PC-9 (cell line): ENCODE measurements at regions not wholly inside any gene's neighbourhood (a gene's known extent, or its start where the extent isn't known, plus 50 kb on each side); places are given as distances from the start of the nearest gene placed in this dataset.

Experiments used
- BruUV-seq: library from RNA; stranded (reverse); fragments of 400-500 nt; replicated peaks from 2 replicates; lab custom pipeline; 2021; lab: Mats Ljungman, UMichigan
- CTCF ChIA-PET: fragments of 300-600 bp; sonication (Branson Sonifier 250); formaldehyde crosslinking; loops from one replicate; lab custom pipeline; 2022; ENCODE audit warnings: antibody characterized with exemption; lab: Charles Lee
- POLR2A ChIA-PET: fragments of 300-600 bp; sonication (Branson Sonifier 250); formaldehyde crosslinking; loops from one replicate; lab custom pipeline; 2022; ENCODE audit warnings: antibody characterized with exemption; ENCODE audit not compliant: unreplicated experiment; lab: Charles Lee
- DNase-seq, 2 experiments: peaks; one replicate each; pipeline versions ENCODE4 v3.0.0 to v3.0.0-alpha.2; 2015 to 2022; ENCODE audit warnings: mixed read lengths in 1 of 2
- H2AFZ ChIP-seq: fragments of 200-600 bp; sonication (generic); 2 replicates; pipeline ENCODE4 v1.8.1; 2017; ENCODE audit warnings: antibody characterized with exemption
- H3F3A ChIP-seq: fragments of 200-600 bp; sonication (generic); 2 replicates; pipeline ENCODE4 v1.8.1; 2017; ENCODE audit warnings: antibody characterized with exemption, mild to moderate bottlenecking, low read depth; ENCODE audit not compliant: insufficient read depth
- H3K27ac ChIP-seq: fragments of 200-600 bp; sonication (generic); 2 replicates; pipeline ENCODE4 v1.6.1; 2016; ENCODE audit warnings: mixed run types
- H3K27me3 ChIP-seq: fragments of 200-600 bp; sonication (generic); 2 replicates; pipeline ENCODE4 v1.6.1; 2016; ENCODE audit warnings: low read depth, mixed run types; ENCODE audit not compliant: insufficient read depth
- H3K36me3 ChIP-seq: fragments of 200-600 bp; sonication (generic); 2 replicates; pipeline ENCODE4 v1.6.1; 2016; ENCODE audit warnings: low read depth, mixed run types
- H3K4me1 ChIP-seq: fragments of 200-600 bp; sonication (generic); replicated peaks from 2 replicates; pipeline ENCODE4 v1.6.1; 2016; ENCODE audit warnings: mixed run types; ENCODE audit not compliant: insufficient read depth
- H3K4me2 ChIP-seq: fragments of 200-600 bp; sonication (generic); 2 replicates; pipeline ENCODE4 v1.6.1; 2017; ENCODE audit warnings: mixed run types
- H3K4me3 ChIP-seq: fragments of 200-600 bp; sonication (generic); 2 replicates; pipeline ENCODE4 v1.6.1; 2016; ENCODE audit warnings: mixed run types
- H3K79me2 ChIP-seq: fragments of 200-600 bp; sonication (generic); 2 replicates; pipeline ENCODE4 v1.6.1; 2017; ENCODE audit warnings: low read depth, mixed run types
- H3K9me2 ChIP-seq: fragments of 200-600 bp; sonication (generic); 2 replicates; pipeline ENCODE4 v1.8.1; 2017; ENCODE audit warnings: mild to moderate bottlenecking; ENCODE audit not compliant: insufficient read depth
- H3K9me3 ChIP-seq: fragments of 200-600 bp; sonication (generic); 2 replicates; pipeline ENCODE4 v1.8.1; 2016; ENCODE audit warnings: low read depth; ENCODE audit not compliant: insufficient read depth
- H4K20me1 ChIP-seq: fragments of 200-600 bp; sonication (generic); 2 replicates; pipeline ENCODE4 v1.8.1; 2017; ENCODE audit not compliant: insufficient read depth
- CTCF ChIP-seq: fragments of 200-600 bp; sonication (generic); conservative IDR thresholded peaks from 2 replicates; pipeline ENCODE4 v1.6.1; 2017; ENCODE audit warnings: mixed run types, antibody characterized with exemption, mild to moderate bottlenecking, moderate library complexity
- EZH2 ChIP-seq: fragments of 200-600 bp; sonication (generic); IDR thresholded peaks from 2 replicates; pipeline ENCODE4 v1.8.0; 2017; ENCODE audit warnings: antibody characterized with exemption, low read depth
- intact Hi-C: fragments of 100-400 bp; cut with micrococcal nuclease; formaldehyde crosslinking; loops from one replicate; pipeline ENCODE4 v1.10.0; 2022; ENCODE audit not compliant: unreplicated experiment

- no peak overlapping the region for H3K4me2 ChIP-seq
- H3K4me3 ChIP-seq = no peak overlapping the region
- no peak for DNase-seq
- H3K36me3 ChIP-seq = no peaks in the 10 kb centered on the region
- H4K20me1 ChIP-seq = no peaks in the 10 kb centered on the region
- H3K27ac ChIP-seq = no peak overlapping the region
- peaks cover 23% of the 10 kb centered on the region for H3K27me3 ChIP-seq
- H2AFZ ChIP-seq = no peak overlapping the region
- no peaks in the 10 kb centered on the region for H3F3A ChIP-seq
- TF ChIP-seq EZH2 (no peak), CTCF (no peak)
- H3K9me2 ChIP-seq = no peaks in the 10 kb centered on the region
- CTCF ChIA-PET = no interaction called here
- H3K4me1 ChIP-seq = no peaks in the 10 kb centered on the region
- no peaks in the 10 kb centered on the region for H3K9me3 ChIP-seq
- no peaks in the 10 kb centered on the region for H3K79me2 ChIP-seq
- POLR2A ChIA-PET = no interaction called here
- BruUV-seq = no TSS peak
- intact Hi-C loops = no loop called here
These were observed 89.0 kb upstream of the VPREB1 start for GRCh38 chr22:22155607-22156006.

GRCh38 chr22:22155146-22155545 lies 89.4 kb upstream of the VPREB1 start:
- H3K9me2 ChIP-seq = no peaks in the 10 kb centered on the region
- intact Hi-C loops = no loop called here
- no peak overlapping the region for H3K4me2 ChIP-seq
- BruUV-seq = no TSS peak
- TF ChIP-seq CTCF = no peak
- no peak for TF ChIP-seq EZH2
- POLR2A ChIA-PET = no interaction called here
- H3K4me3 ChIP-seq = no peak overlapping the region
- no peak for DNase-seq
- no peaks in the 10 kb centered on the region for H3K36me3 ChIP-seq
- no peaks in the 10 kb centered on the region for H3K9me3 ChIP-seq
- no peak overlapping the region for H2AFZ ChIP-seq
- no peaks in the 10 kb centered on the region for H3K4me1 ChIP-seq
- H3K27ac ChIP-seq = no peak overlapping the region
- H4K20me1 ChIP-seq = no peaks in the 10 kb centered on the region
- H3F3A ChIP-seq = no peaks in the 10 kb centered on the region
- no peaks in the 10 kb centered on the region for H3K79me2 ChIP-seq
- CTCF ChIA-PET = interaction anchor here (0.5 kb wide), 1 partner anchor 103 kb away, joined by 3 read pairs; no protein-coding TSS in a partner anchor
- H3K27me3 ChIP-seq = peaks cover 27% of the 10 kb centered on the region

GRCh38 chr22:22154040-22154439 lies 90.5 kb upstream of the VPREB1 start:
- Histone ChIP-seq H3K27ac (no peak overlapping the region), H3K4me1 (no peaks in the 10 kb centered on the region), H3K36me3 (no peaks in the 10 kb centered on the region), H3K9me3 (no peaks in the 10 kb centered on the region), H3K4me2 (no peak overlapping the region), H4K20me1 (no peaks in the 10 kb centered on the region), H3K79me2 (no peaks in the 10 kb centered on the region), H3F3A (no peaks in the 10 kb centered on the region), H3K27me3 (peaks cover 33% of the 10 kb centered on the region), H3K9me2 (no peaks in the 10 kb centered on the region), H2AFZ (no peak overlapping the region), H3K4me3 (no peak overlapping the region)
- intact Hi-C loops = no loop called here
- ChIA-PET CTCF (no interaction called here), POLR2A (no interaction called here)
- TF ChIP-seq CTCF = no peak
- TF ChIP-seq EZH2 = no peak
- no TSS peak for BruUV-seq
- no peak for DNase-seq
